Fibroblast of pulmonary artery (primary cell): ENCODE measurements at regions not wholly inside any gene's neighbourhood (a gene's known extent, or its start where the extent isn't known, plus 50 kb on each side); places are given as distances from the start of the nearest gene placed in this dataset.

ENCODE experiments used
- DNase-seq: peaks from one replicate; pipeline ENCODE4 v3.0.0-alpha.2; 2010; ENCODE audit warnings: low read depth
- H3K4me3 ChIP-seq: replicated peaks from 2 replicates; pipeline ENCODE4 v1.5.1; 2011; ENCODE audit warnings: low read depth, mild to moderate bottlenecking, control low read depth, low read length, moderate library complexity
- TF ChIP-seq, protein P1 (sequence below): IDR thresholded peaks from 2 replicates; pipeline ENCODE4 v1.5.1; 2011; ENCODE audit warnings: mild to moderate bottlenecking, control low read depth, low read length, inconsistent platforms; ENCODE audit errors: missing control alignments

- H3K4me3 ChIP-seq, result no peak overlapping the region
- no peak for DNase-seq
- TF ChIP-seq, protein P1, sequence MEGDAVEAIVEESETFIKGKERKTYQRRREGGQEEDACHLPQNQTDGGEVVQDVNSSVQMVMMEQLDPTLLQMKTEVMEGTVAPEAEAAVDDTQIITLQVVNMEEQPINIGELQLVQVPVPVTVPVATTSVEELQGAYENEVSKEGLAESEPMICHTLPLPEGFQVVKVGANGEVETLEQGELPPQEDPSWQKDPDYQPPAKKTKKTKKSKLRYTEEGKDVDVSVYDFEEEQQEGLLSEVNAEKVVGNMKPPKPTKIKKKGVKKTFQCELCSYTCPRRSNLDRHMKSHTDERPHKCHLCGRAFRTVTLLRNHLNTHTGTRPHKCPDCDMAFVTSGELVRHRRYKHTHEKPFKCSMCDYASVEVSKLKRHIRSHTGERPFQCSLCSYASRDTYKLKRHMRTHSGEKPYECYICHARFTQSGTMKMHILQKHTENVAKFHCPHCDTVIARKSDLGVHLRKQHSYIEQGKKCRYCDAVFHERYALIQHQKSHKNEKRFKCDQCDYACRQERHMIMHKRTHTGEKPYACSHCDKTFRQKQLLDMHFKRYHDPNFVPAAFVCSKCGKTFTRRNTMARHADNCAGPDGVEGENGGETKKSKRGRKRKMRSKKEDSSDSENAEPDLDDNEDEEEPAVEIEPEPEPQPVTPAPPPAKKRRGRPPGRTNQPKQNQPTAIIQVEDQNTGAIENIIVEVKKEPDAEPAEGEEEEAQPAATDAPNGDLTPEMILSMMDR, result no peak
These were observed 723.3 kb upstream of the MAP3K7 start for GRCh38 chr6:91310178-91310577.

DNA sequence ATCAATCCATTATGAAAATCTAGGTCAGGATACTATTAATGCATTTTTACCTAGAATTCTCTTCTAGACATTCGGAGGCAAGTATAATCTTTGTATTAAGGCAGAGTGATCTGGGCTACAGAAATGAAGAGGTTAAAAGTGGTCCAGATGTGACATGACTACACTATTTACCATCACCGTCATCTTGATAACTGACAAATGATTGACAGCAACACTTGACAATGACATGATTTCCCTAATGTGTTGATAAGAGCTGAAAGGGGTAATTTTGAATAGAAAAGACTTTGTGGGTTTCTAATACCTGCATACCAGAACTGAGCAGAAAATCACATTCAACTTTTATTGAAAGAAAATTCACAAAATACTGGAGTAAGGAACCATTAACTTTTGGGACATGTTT is 718.9 kb upstream of the MAP3K7 start:
- DNase-seq, result no peak
- TF ChIP-seq, protein P1, result no peak
- no peak overlapping the region for H3K4me3 ChIP-seq

DNA sequence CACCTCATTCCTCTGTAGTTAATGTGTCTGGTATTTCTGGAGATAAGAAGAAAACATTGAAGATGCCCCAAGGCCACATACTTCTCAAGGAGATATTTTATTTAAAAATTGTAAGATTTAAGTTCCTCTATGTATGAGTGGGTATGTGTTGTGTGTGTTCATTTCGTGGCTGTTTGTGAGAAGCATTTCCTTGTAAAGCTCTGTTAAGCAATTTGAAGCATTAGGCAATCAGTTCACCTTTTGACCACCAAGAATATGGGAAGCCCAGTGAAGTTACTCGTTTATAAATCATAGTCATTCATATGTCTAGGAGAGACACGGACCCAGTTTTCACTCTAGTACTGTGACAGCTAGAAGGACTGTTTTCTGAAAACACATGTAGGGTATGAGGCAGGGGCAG is 717.6 kb upstream of the MAP3K7 start:
- DNase-seq, result no peak
- TF ChIP-seq, protein P1, result no peak
- H3K4me3 ChIP-seq, result no peak overlapping the region

- TF ChIP-seq, protein P1, result no peak
- no peak for DNase-seq
These were observed 716.5 kb upstream of the MAP3K7 start for GRCh38 chr6:91303326-91303725.

DNA sequence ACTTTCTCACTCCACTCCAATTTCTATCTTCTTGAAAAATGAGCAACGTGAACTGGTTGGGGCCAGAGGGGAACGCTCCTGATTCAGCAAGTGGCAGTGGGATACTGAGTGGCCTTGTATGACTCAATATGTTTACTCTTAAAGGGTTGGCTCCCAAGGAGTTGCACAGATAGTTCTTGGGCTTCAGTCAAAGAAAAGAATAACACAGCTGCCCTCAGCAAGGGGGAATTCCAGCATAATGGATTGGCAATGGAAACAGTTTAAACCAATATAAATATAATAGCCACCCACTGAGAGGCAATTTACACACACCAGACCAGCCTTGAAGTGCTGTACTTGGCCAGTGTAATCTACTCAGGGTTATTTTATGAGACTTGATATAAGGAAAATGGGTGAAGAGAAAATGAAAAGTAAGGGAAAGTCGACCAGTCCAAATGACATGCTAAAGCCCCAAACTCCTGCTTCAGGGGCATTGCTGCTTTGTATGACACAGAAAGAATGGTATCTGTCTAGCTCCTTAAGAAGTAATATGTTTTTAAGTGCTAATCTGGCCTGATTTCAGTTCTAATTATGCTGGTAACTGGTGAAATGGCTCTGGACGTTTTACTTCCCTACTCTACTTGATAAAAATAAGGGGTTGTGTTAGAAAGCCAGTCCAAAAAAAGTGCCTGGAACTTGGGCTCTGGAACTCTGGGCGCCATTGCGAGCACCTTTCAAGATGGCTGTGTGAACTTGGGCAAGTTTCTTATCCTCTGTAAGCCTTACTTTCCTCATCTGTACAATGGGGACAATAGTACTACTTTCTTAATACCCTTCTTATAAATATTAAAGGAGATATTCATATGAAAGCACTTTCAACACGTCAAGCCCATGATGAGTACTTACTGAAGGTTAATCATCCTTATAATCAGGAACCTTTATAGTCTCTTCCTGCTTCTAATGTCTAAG is 712.9 kb upstream of the MAP3K7 start:
- no peak overlapping the region for H3K4me3 ChIP-seq
- TF ChIP-seq, protein P1, result no peak
- DNase-seq, result peak; percentile 1

More at GRCh38 chr6:91303326-91303725, 716.5 kb upstream of the MAP3K7 start:
- H3K4me3 ChIP-seq, result no peak overlapping the region

DNA sequence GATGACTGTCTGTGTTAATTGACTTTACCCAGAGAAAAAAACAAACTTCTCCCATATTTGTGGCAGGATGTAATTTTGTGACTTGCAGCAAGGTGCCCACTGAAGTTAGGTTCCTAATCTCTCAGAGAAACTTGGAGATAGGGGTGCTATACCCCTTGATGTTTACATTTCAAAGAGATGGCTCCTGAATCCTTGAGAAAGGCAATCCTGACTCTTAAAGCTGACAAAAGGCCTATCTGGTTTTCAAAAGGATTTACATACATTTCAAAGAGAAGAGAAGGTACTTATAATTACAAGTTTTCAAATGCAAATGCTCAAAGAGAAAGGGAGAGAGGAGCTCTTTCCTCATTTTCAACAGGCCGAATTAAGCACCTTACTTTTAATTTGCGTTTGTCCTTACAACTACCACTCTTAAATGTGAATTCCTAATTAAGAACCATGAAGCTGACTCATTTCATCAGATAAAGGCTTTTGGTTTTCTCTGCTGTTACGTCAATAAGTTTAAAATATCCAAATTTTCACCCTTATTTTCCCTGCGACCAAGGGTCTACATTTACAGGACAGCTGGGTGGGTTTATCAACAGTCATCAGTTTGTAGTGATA is 711.8 kb upstream of the MAP3K7 start:
- no peak for DNase-seq
- no peak overlapping the region for H3K4me3 ChIP-seq
- TF ChIP-seq, protein P1, result no peak

GRCh38 chr6:91293395-91293794 is 706.5 kb upstream of the MAP3K7 start:
- H3K4me3 ChIP-seq, result no peak overlapping the region
- TF ChIP-seq, protein P1, result no peak
- DNase-seq, result no peak
